Duodenal mucosa (tissue), 2 donors: ENCODE measurements at regions not wholly inside any gene's neighbourhood (a gene's known extent, or its start where the extent isn't known, plus 50 kb on each side); places are given as distances from the start of the nearest gene placed in this dataset.
"Not testable (repeated sequence)": the region's sequence is repeated elsewhere in the genome, so short reads cannot be mapped to it uniquely, and the experiment has no call there.

Experiments used
- H3K27ac ChIP-seq: one replicate; pipeline ENCODE4 v1.7.0; 2013; ENCODE audit warnings: low read depth, low read length
- H3K27me3 ChIP-seq, 2 donors: one replicate each; pipeline ENCODE4 v1.7.0; 2013; ENCODE audit warnings: low read length in 2 of 2, control low read depth in 1 of 2; ENCODE audit not compliant: insufficient read depth in 2 of 2, control insufficient read depth in 1 of 2
- H3K36me3 ChIP-seq, 2 donors: one replicate each; pipeline ENCODE4 v1.7.0; 2013; ENCODE audit warnings: low read length in 2 of 2, control low read depth in 1 of 2; ENCODE audit not compliant: insufficient read depth in 2 of 2, control insufficient read depth in 1 of 2
- H3K4me1 ChIP-seq, 2 donors: one replicate each; pipeline ENCODE4 v1.7.0; 2013; ENCODE audit warnings: low read length in 2 of 2, control low read depth in 1 of 2; ENCODE audit not compliant: insufficient read depth in 2 of 2, control insufficient read depth in 1 of 2
- H3K4me3 ChIP-seq, 2 donors: one replicate each; pipeline ENCODE4 v1.7.0; 2013; ENCODE audit warnings: low read length in 2 of 2, low read depth in 1 of 2
- H3K9ac ChIP-seq, 2 donors: one replicate each; pipeline ENCODE4 v1.7.0; 2013; ENCODE audit warnings: low read length in 2 of 2, low read depth in 1 of 2
- H3K9me3 ChIP-seq, 2 donors: one replicate each; pipeline ENCODE4 v1.7.0; 2013; ENCODE audit warnings: low read length in 2 of 2, control low read depth in 1 of 2; ENCODE audit not compliant: control insufficient read depth in 1 of 2

DNA sequence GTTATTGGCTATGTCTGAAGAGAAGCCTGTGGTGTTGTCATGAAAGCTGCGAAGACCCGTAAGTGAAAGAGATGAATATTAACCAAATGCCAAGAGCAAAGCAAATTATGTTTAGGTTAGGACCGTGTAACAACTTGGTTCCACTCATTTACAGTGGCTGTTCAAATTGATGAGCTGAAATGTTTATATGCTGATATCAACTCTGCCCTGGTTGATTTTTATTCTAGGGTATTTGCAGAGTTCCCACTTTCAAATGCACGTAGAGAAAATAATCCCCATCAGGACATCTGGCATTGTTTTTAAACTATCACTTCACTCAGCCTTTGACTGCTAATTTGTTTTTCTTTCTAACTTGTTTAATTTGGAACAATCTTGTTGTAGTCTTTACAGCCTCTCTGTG, 581.6 kb upstream of the ADAMTS5 start:
- no peaks in the 10 kb centered on the region for H3K4me1 ChIP-seq
- no peak overlapping the region for H3K27ac ChIP-seq

GRCh38 chr21:27545754-27546349, 579.0 kb upstream of the ADAMTS5 start:
- Histone ChIP-seq H3K36me3 (no peaks in the 10 kb centered on the region), H3K4me1 (no peaks in the 10 kb centered on the region), H3K9me3 (no peaks in the 10 kb centered on the region), H3K4me3 (no peak overlapping the region), H3K27ac (no peak overlapping the region), H3K9ac (no peak overlapping the region), H3K27me3 (no peaks in the 10 kb centered on the region)

More for the DNA sequence above, 581.6 kb upstream of the ADAMTS5 start:
- no peaks in the 10 kb centered on the region for H3K27me3 ChIP-seq
- H3K4me3 ChIP-seq, result no peak overlapping the region
- peaks cover 0 to 3% of the 10 kb centered on the region in 2 donors for H3K9me3 ChIP-seq
- no peak overlapping the region for H3K9ac ChIP-seq
- no peaks in the 10 kb centered on the region for H3K36me3 ChIP-seq

DNA sequence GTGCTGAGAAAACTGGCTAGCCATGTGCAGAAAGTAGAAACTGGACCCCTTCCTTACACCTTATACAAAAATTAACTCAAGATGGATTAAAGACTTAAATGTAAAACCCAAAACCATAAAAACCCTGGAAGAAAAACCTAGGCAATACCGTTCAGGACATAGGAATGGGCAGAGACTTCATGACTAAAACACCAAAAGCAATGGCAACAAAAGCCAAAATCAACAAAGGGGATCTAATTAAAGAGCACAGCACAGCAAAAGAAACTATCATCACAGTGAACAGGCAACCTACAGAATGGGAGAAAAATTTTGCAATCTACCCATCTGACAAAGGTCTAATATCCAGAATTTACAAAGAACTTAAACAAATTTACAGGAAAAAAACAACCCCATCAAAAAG, 575.2 kb upstream of the ADAMTS5 start:
- H3K27ac ChIP-seq, H3K4me3 ChIP-seq, H3K27me3 ChIP-seq, H3K9me3 ChIP-seq, H3K9ac ChIP-seq, H3K36me3 ChIP-seq, H3K4me1 ChIP-seq: not testable (repeated sequence)

DNA sequence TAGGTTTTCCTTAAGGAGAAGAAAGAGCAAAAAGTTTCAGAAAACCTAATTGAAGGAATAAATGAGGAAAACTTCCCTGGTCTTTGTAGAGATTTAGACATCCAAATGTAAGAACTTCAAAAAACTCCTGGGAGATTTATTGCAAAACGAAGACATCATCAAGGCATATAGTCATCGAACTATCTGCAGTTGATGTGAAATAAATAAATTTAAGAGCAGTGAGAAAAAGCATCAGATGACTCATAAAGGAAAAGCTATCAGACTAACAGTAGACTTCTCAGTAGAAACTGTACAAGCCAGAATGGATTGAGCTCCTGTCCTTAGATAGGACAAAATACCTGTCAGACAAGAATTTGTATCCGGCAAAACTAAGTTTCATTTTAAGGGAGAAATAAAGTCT, 569.4 kb upstream of the ADAMTS5 start:
- Histone ChIP-seq H3K9ac (no peak overlapping the region), H3K27ac (no peak overlapping the region), H3K4me1 (no peaks in the 10 kb centered on the region), H3K27me3 (no peaks in the 10 kb centered on the region), H3K9me3 (no peaks in the 10 kb centered on the region), H3K4me3 (no peak overlapping the region), H3K36me3 (no peaks in the 10 kb centered on the region)

- Histone ChIP-seq H3K9me3 (no peaks in the 10 kb centered on the region), H3K27me3 (no peaks in the 10 kb centered on the region), H3K27ac (no peak overlapping the region), H3K9ac (no peak overlapping the region), H3K4me3 (no peak overlapping the region), H3K36me3 (no peaks in the 10 kb centered on the region), H3K4me1 (no peaks in the 10 kb centered on the region)
Observed at GRCh38 chr21:27535188-27535587, 568.3 kb upstream of the ADAMTS5 start.

GRCh38 chr21:27534206-27534605, 567.3 kb upstream of the ADAMTS5 start:
- Histone ChIP-seq H3K27me3 (no peaks in the 10 kb centered on the region), H3K4me3 (no peak overlapping the region), H3K9me3 (no peaks in the 10 kb centered on the region), H3K36me3 (no peaks in the 10 kb centered on the region), H3K4me1 (no peaks in the 10 kb centered on the region), H3K9ac (no peak overlapping the region), H3K27ac (no peak overlapping the region)

DNA sequence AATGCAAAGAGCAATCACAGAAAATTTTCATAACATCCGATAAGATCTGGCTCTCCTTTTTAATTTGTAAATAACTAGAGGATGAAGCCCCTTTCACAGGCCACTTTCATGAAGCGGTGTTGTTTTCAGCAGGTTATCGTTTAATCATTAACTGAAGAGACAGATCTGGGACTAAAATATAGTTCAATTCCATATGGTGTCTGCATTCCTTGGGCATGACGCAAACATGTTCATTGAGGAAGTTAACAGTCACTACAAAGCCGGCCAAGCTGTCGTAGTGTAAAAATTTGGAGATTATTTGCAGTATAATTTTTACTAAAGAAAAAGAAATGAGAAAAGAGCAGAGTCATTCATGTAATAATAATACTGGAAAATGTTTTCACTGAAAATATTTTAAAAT, 565.2 kb upstream of the ADAMTS5 start:
- Histone ChIP-seq H3K9ac (no peak overlapping the region), H3K27me3 (no peaks in the 10 kb centered on the region), H3K9me3 (no peaks in the 10 kb centered on the region), H3K36me3 (no peaks in the 10 kb centered on the region), H3K27ac (no peak overlapping the region), H3K4me3 (no peak overlapping the region), H3K4me1 (no peaks in the 10 kb centered on the region)

DNA sequence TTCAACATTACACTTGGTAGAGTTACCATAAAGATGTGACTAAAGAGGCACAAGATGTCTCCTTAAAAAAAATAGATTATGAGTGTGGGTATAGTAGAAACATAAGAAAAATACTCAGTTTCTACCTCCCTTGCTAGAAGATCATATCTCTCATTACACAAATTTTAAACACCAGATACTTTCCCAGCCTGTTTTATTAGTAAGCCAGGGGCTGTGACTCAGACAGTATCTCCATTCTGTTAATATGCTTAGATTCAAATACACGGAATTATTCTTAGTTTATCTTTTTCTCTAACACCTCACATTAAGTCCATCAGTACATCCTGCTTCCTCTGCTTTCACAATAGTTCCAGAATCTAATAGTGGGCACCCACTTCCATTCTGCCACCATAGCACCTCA, 561.8 kb upstream of the ADAMTS5 start:
- no peak overlapping the region for H3K4me3 ChIP-seq
- H3K4me1 ChIP-seq, result no peaks in the 10 kb centered on the region
- no peak overlapping the region for H3K9ac ChIP-seq
- no peaks in the 10 kb centered on the region for H3K36me3 ChIP-seq
- H3K27me3 ChIP-seq, result no peaks in the 10 kb centered on the region
- no peak overlapping the region for H3K27ac ChIP-seq
- H3K9me3 ChIP-seq, result no peaks in the 10 kb centered on the region

DNA sequence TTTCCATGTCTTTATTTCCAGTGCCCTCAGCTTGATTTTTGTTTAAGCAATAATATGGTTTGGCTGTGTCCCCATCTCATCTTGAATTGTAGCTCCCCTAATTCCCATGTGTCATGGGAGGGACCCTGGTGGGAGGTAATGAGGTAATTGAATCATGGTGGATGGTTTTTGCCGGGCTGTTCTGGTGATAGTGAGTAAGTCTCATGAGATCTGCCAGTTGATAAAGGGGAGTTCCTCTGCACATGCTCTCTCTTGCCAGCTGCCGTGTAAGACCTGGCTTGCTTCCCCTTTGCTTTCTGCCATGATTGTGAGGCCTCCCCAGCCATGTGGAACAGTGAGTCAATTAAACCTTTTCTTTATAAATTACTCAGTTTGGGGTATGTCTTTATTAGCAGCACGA, 559.6 kb upstream of the ADAMTS5 start:
- Histone ChIP-seq H3K9ac (no peak overlapping the region), H3K4me3 (no peak overlapping the region), H3K9me3 (no peaks in the 10 kb centered on the region), H3K36me3 (no peaks in the 10 kb centered on the region), H3K27ac (no peak overlapping the region), H3K4me1 (no peaks in the 10 kb centered on the region), H3K27me3 (no peaks in the 10 kb centered on the region)

- Histone ChIP-seq H3K4me1 (no peaks in the 10 kb centered on the region), H3K36me3 (no peaks in the 10 kb centered on the region), H3K9me3 (no peaks in the 10 kb centered on the region), H3K27ac (no peak overlapping the region), H3K4me3 (no peak overlapping the region), H3K9ac (no peak overlapping the region), H3K27me3 (no peaks in the 10 kb centered on the region)
Observed at GRCh38 chr21:27525780-27526179, 558.9 kb upstream of the ADAMTS5 start.

GRCh38 chr21:27519361-27519760, 552.5 kb upstream of the ADAMTS5 start:
- Histone ChIP-seq H3K27me3 (no peaks in the 10 kb centered on the region), H3K9me3 (peaks cover 0 to 5% of the 10 kb centered on the region in 2 donors), H3K27ac (no peak overlapping the region), H3K36me3 (no peaks in the 10 kb centered on the region), H3K4me1 (no peaks in the 10 kb centered on the region), H3K9ac (no peak overlapping the region), H3K4me3 (no peak overlapping the region)
